ENCODE measurements at regions not wholly inside any gene's neighbourhood (a gene's known extent, or its start where the extent isn't known, plus 50 kb on each side); places are given as distances from the start of the nearest gene placed in this dataset.
A peak's percentile ranks its signal among the peaks of the same experiment; 100 is the strongest.

DNA sequence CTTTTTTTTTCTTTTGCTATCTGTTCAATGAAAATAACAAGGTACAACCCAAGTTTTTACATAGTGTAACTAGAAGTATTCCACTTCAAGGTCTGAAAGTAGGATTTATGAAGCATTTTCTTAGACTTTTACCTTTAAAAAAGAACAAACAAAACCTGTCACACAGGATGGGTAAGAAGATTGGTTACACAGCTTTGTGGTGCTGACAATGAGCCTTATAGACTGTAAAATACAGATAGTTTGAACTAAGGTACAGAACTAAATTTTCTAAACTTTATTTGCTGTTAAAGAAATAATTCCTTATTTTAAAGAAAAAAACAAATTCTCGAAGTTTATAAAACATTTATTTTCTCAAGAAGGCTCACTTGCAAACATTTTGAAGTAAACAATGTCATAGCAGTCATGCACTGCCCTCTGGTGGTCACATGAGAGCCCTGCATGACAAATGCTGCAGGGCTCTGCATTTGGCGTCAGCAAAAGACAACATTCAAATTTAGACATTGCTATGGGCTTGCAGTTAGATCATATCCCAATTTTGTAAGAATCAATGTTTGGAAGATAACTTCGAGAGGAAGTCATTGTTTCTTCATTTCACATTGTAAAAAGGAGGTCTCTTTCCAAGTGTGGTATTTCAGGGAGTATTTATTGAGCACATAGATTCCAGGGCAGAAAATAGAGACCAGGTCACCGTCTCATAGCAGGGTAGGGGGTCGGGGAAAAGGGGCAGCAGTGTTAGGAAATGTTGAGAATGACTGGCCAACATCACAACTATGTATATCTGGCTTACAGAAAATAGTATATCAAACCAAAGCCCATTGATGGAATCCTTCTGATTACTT lies 115.3 kb upstream of the FMN2 start:
- no peaks in the 10 kb centered on the region for H3K4me1 ChIP-seq
- peak in 1 of 2 donors; percentile 79 for ATAC-seq (ENCODE audit: low FRiP score in 2 of 2)
- H3K9me3 ChIP-seq, result peaks cover 0 to 12% (median 4%) of the 10 kb centered on the region in 4 donors
- H3K36me3 ChIP-seq, result no peaks in the 10 kb centered on the region
- TF ChIP-seq POLR2AphosphoS5 (IDR thresholded peaks at IDR 0.05), result no peak
- TF ChIP-seq, protein P1, sequence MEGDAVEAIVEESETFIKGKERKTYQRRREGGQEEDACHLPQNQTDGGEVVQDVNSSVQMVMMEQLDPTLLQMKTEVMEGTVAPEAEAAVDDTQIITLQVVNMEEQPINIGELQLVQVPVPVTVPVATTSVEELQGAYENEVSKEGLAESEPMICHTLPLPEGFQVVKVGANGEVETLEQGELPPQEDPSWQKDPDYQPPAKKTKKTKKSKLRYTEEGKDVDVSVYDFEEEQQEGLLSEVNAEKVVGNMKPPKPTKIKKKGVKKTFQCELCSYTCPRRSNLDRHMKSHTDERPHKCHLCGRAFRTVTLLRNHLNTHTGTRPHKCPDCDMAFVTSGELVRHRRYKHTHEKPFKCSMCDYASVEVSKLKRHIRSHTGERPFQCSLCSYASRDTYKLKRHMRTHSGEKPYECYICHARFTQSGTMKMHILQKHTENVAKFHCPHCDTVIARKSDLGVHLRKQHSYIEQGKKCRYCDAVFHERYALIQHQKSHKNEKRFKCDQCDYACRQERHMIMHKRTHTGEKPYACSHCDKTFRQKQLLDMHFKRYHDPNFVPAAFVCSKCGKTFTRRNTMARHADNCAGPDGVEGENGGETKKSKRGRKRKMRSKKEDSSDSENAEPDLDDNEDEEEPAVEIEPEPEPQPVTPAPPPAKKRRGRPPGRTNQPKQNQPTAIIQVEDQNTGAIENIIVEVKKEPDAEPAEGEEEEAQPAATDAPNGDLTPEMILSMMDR (IDR thresholded peaks at IDR 0.05), result peak; percentile 45 to 88 (median 76)
- TF ChIP-seq EP300 (IDR thresholded peaks at IDR 0.05), result no peak
- no peak for TF ChIP-seq POLR2A (IDR thresholded peaks at IDR 0.05)
- H3K27me3 ChIP-seq, result no peaks in the 10 kb centered on the region
- no peak overlapping the region for H3K27ac ChIP-seq
- H3K4me3 ChIP-seq, result no peak overlapping the region
- peak in 1 of 2 donors; percentile 51 for DNase-seq
- WGBS, 2 donors, result 31 to 33% methylated on average over 5 of the region's 5 CpGs

DNA sequence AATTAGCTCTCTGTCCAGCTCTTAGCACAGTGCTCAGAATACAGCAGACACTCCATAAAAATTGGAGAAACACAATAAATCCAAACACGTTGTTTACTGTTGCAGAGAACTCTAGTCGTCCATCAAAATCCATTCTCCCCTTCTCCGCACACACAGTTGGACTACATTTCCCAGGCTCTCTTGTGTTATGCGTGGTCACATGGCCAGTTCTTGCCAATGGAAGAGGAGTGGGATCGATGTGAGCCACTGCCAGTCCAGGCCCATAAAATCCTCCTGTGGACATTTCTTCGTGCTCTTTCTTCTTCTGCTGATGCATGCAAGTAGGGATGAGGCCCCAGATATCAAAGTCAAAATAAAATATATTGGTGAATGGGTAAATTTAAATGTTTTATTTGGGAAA lies 114.3 kb upstream of the FMN2 start:
- 73 to 88% methylated on average over 6 of the region's 6 CpGs for WGBS, 2 donors
- no peak overlapping the region for H3K4me3 ChIP-seq
- DNase-seq (no peak), ATAC-seq (ENCODE audit: low FRiP score in 2 of 2) (no peak)
- peaks cover 0 to 12% (median 4%) of the 10 kb centered on the region in 4 donors for H3K9me3 ChIP-seq
- H3K4me1 ChIP-seq, result no peaks in the 10 kb centered on the region
- no peaks in the 10 kb centered on the region for H3K27me3 ChIP-seq
- no peaks in the 10 kb centered on the region for H3K36me3 ChIP-seq
- TF ChIP-seq EP300 (IDR thresholded peaks at IDR 0.05) (no peak), POLR2AphosphoS5 (IDR thresholded peaks at IDR 0.05) (no peak), POLR2A (IDR thresholded peaks at IDR 0.05) (no peak)
- TF ChIP-seq, protein P1 (IDR thresholded peaks at IDR 0.05), result no peak
- H3K27ac ChIP-seq, result no peak overlapping the region

DNA sequence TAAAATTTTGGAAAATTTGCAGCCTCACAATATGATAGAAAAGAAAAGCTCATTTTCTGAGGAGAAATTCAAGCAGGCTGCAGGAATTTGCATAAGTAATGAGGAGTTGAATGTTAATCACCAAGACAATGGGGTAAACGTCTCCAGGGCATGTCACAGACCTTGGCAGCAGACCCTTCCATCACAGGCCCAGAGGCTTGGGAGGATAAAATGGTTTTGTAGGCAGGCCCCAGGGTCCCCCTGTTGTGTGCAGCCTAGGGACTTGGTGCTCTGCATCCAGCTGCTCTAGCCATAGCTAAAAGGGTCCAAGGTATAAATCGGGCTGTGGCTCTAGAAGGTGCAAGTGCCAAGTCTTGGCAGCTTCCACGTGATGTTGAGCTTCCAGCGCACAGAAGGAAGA lies 112.2 kb upstream of the FMN2 start:
- Histone ChIP-seq H3K4me1 (no peaks in the 10 kb centered on the region), H3K36me3 (no peaks in the 10 kb centered on the region), H3K9me3 (peaks cover 0 to 12% (median 4%) of the 10 kb centered on the region in 4 donors), H3K4me3 (no peak overlapping the region), H3K27ac (no peak overlapping the region), H3K27me3 (no peaks in the 10 kb centered on the region)
- no peak for TF ChIP-seq POLR2AphosphoS5 (IDR thresholded peaks at IDR 0.05)
- TF ChIP-seq POLR2A (IDR thresholded peaks at IDR 0.05), result no peak
- TF ChIP-seq, protein P1 (IDR thresholded peaks at IDR 0.05), result no peak
- TF ChIP-seq EP300 (IDR thresholded peaks at IDR 0.05), result no peak
- 62 to 63% methylated on average over 4 of the region's 4 CpGs for WGBS, 2 donors
- DNase-seq, result no peak
- no peak for ATAC-seq (ENCODE audit: low FRiP score in 2 of 2)

DNA sequence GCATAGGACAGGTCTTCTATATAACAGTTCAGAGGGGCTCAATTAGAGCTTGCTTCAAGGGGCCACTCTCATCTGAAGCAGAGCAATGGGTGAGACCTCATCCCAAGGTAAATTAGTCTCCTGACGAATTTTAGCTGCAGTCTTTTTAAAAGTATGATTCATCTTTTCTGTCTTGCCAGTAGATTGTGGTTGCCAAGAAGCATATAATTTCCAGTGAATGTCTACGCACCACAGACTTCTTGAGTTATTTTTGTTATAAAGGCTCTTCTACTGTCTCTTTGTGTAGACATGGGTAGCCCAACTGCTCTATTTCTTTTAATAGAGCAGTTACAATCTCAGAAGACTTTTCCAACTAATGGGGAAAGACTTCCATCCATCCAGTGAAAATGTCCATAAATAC lies 108.9 kb upstream of the FMN2 start:
- ATAC-seq (ENCODE audit: low FRiP score in 2 of 2) (no peak), DNase-seq (no peak)
- no peaks in the 10 kb centered on the region for H3K36me3 ChIP-seq
- no peak overlapping the region for H3K27ac ChIP-seq
- H3K4me1 ChIP-seq, result no peaks in the 10 kb centered on the region
- H3K4me3 ChIP-seq, result no peak overlapping the region
- H3K9me3 ChIP-seq, result peaks cover 0 to 21% (median 4%) of the 10 kb centered on the region in 4 donors
- WGBS, 2 donors, result 79 to 85% methylated on average over 2 of the region's 2 CpGs
- no peak for TF ChIP-seq EP300 (IDR thresholded peaks at IDR 0.05)
- TF ChIP-seq POLR2AphosphoS5 (IDR thresholded peaks at IDR 0.05), result no peak
- TF ChIP-seq POLR2A (IDR thresholded peaks at IDR 0.05), result no peak
- TF ChIP-seq, protein P1 (IDR thresholded peaks at IDR 0.05), result no peak
- no peaks in the 10 kb centered on the region for H3K27me3 ChIP-seq

DNA sequence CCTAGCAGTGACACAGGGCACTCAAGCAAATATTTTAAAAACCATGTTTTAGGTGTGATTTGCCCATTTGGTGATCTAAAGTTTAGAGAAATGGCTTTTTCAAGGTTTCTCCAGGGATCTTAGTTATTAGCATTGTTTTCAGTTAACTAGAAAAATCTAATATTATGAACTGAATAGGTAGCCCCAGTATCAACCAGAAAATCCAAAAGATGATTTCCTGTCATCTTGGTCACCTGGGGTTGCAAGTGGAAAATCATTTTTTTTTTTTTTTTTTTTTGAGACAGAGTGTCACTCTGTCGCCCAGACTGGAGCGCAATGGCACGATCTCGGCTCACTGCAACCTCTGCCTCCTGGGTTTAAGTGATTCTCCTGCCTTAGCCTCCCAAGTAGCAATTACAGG lies 106.6 kb upstream of the FMN2 start:
- Histone ChIP-seq H3K4me1 (no peaks in the 10 kb centered on the region), H3K36me3 (no peaks in the 10 kb centered on the region), H3K4me3 (no peak overlapping the region), H3K27me3 (no peaks in the 10 kb centered on the region), H3K9me3 (peaks cover 0 to 11% (median under 1%) of the 10 kb centered on the region in 4 donors), H3K27ac (no peak overlapping the region)
- ATAC-seq (ENCODE audit: low FRiP score in 2 of 2) (no peak), DNase-seq (no peak)
- 88 to 97% methylated on average over 4 of the region's 4 CpGs for WGBS, 2 donors
- TF ChIP-seq POLR2AphosphoS5 (IDR thresholded peaks at IDR 0.05), result no peak
- no peak for TF ChIP-seq EP300 (IDR thresholded peaks at IDR 0.05)
- TF ChIP-seq, protein P1 (IDR thresholded peaks at IDR 0.05), result no peak
- TF ChIP-seq POLR2A (IDR thresholded peaks at IDR 0.05), result no peak
